B cell (primary cell): ENCODE measurements at regions not wholly inside any gene's neighbourhood (a gene's known extent, or its start where the extent isn't known, plus 50 kb on each side); places are given as distances from the start of the nearest gene placed in this dataset.

Source experiments
- ATAC-seq: fragments of 200-7000 bp; cut with Tn5 transposase; one replicate; pipeline ENCODE4 v1.10.0; 2021; ENCODE audit warnings: low read depth, mild to moderate bottlenecking, moderate number of reproducible peaks, moderate library complexity
- CTCF ChIA-PET: fragments of 350-600 bp; sonication (Branson Sonifier 250); formaldehyde crosslinking; loops from one replicate; lab custom pipeline; 2021; ENCODE audit warnings: antibody characterized with exemption, inconsistent platforms; lab: Charles Lee
- POLR2A ChIA-PET: fragments of 350-600 bp; sonication (Branson Sonifier 250); formaldehyde crosslinking; loops from one replicate; lab custom pipeline; 2021; ENCODE audit warnings: antibody characterized with exemption; lab: Charles Lee
- DNase-seq: peaks from one replicate; pipeline ENCODE4 v3.0.0; 2013
- H2AFZ ChIP-seq: 2 replicates; pipeline ENCODE4 v1.6.1; 2012; ENCODE audit warnings: mild to moderate bottlenecking, low read depth, low read length; ENCODE audit not compliant: insufficient read depth, poor library complexity, severe bottlenecking
- H3K27ac ChIP-seq, 2 donors: 1 replicate in 1 of 2; 2 replicates in 1 of 2; pipeline ENCODE4 v1.5.1; 2012 to 2013; ENCODE audit warnings: low read length in 2 of 2, mild to moderate bottlenecking in 2 of 2, moderate library complexity in 1 of 2
- H3K27me3 ChIP-seq, 4 experiments: fragments of 200-600 bp in 1 of 4; sonication (generic) in 1 of 4; replicated peaks in 1 of 4; 1 replicate in 2 of 4; 2 replicates in 2 of 4; pipeline versions ENCODE4 v1.6.1 to v1.7.0; 2013 to 2016; ENCODE audit warnings: low read length in 3 of 4, mild to moderate bottlenecking in 2 of 4, mixed read lengths in 1 of 4, moderate library complexity in 1 of 4; ENCODE audit not compliant: insufficient read depth in 4 of 4, control insufficient read depth in 3 of 4; ENCODE audit errors: control extremely low read depth in 1 of 4
- H3K36me3 ChIP-seq, 2 experiments: replicated peaks in 1 of 2; 1 replicate in 1 of 2; 2 replicates in 1 of 2; pipeline versions ENCODE4 v1.6.1 to v1.7.1; 2013; ENCODE audit warnings: low read length in 1 of 2; ENCODE audit not compliant: insufficient read depth in 2 of 2, control insufficient read depth in 1 of 2; ENCODE audit errors: control extremely low read depth in 1 of 2, extremely low read depth in 1 of 2
- H3K4me1 ChIP-seq, 2 donors: fragments of 200-600 bp in 1 of 2; sonication (generic) in 1 of 2; 1 replicate in 1 of 2; 2 replicates in 1 of 2; pipeline versions ENCODE4 v1.5.1 to v1.6.1; 2013 to 2017; ENCODE audit warnings: low read length in 2 of 2; ENCODE audit not compliant: control insufficient read depth in 2 of 2, insufficient read depth in 2 of 2
- H3K4me2 ChIP-seq: replicated peaks from 2 replicates; pipeline ENCODE3; 2012; ENCODE audit warnings: mild to moderate bottlenecking, low read depth, low read length; ENCODE audit not compliant: poor library complexity, severe bottlenecking
- H3K4me3 ChIP-seq, 5 experiments: fragments of 200-600 bp in 1 of 5; sonication (generic) in 1 of 5; 1 replicate in 3 of 5; 2 replicates in 2 of 5; pipeline versions ENCODE4 v1.5.1 to v1.7.0; 2011 to 2016; ENCODE audit warnings: low read length in 4 of 5, mild to moderate bottlenecking in 4 of 5, low read depth in 2 of 5, control low read depth in 1 of 5, moderate library complexity in 1 of 5; ENCODE audit not compliant: insufficient read depth in 1 of 5; ENCODE audit errors: control extremely low read depth in 1 of 5, extremely low read depth in 1 of 5
- H3K79me2 ChIP-seq: fragments of 200-600 bp; sonication (generic); one replicate; pipeline ENCODE4 v1.6.0; 2016; ENCODE audit warnings: low read length; ENCODE audit not compliant: control insufficient read depth, insufficient read depth
- H3K9ac ChIP-seq: fragments of 200-600 bp; sonication (generic); 2 replicates; pipeline ENCODE4 v1.6.1; 2017; ENCODE audit warnings: mild to moderate bottlenecking, low read length, moderate library complexity
- H3K9me3 ChIP-seq, 3 donors: one replicate each; pipeline versions ENCODE4 v1.6.1 to v1.7.1; 2013; ENCODE audit warnings: low read length in 2 of 3; ENCODE audit not compliant: control insufficient read depth in 2 of 3, insufficient read depth in 1 of 3; ENCODE audit errors: control extremely low read depth in 1 of 3
- H4K20me1 ChIP-seq: 2 replicates; pipeline ENCODE4 v1.6.0; 2012; ENCODE audit warnings: mild to moderate bottlenecking, low read length; ENCODE audit not compliant: insufficient read depth, control insufficient read depth, poor library complexity, severe bottlenecking
- H3K27ac Mint-ChIP-seq: one replicate; pipeline ENCODE4 v1.8.0; 2021; ENCODE audit warnings: mixed read lengths
- H3K27me3 Mint-ChIP-seq: one replicate; pipeline ENCODE4 v1.8.0; 2021; ENCODE audit warnings: mixed read lengths
- H3K4me1 Mint-ChIP-seq: one replicate; pipeline ENCODE4 v1.8.0; 2021; ENCODE audit warnings: mixed read lengths
- H3K4me3 Mint-ChIP-seq: one replicate; pipeline ENCODE4 v1.8.0; 2021; ENCODE audit warnings: mixed read lengths
- H3K9me3 Mint-ChIP-seq: one replicate; pipeline ENCODE4 v1.8.0; 2022; ENCODE audit warnings: mixed read lengths; ENCODE audit not compliant: insufficient read depth
- CTCF ChIP-seq: fragments of 200-600 bp; IDR thresholded peaks from one replicate; pipeline ENCODE4 v1.8.0; 2022; ENCODE audit warnings: antibody characterized with exemption, mild to moderate bottlenecking
- EZH2 ChIP-seq: IDR thresholded peaks from 2 replicates; pipeline ENCODE4 v1.6.1; 2012; ENCODE audit warnings: borderline replicate concordance, low read depth, mild to moderate bottlenecking, moderate library complexity, low read length; ENCODE audit not compliant: insufficient read depth, poor library complexity, severe bottlenecking
- WGBS: methylation state at CpG from one replicate; pipeline ENCODE4 v1.1.5; 2013; ENCODE audit warnings: missing lambda C conversion rate; ENCODE audit not compliant: insufficient coverage; 5-methylcytosine and 5-hydroxymethylcytosine counted together
- intact Hi-C: fragments of 100-400 bp; cut with micrococcal nuclease; formaldehyde crosslinking; loops from one replicate; pipeline ENCODE4 v1.10.0; 2022

- TF ChIP-seq EZH2 = no peak
- peaks cover 25% of the 10 kb centered on the region for H3K27me3 Mint-ChIP-seq
- ChIA-PET POLR2A (no interaction called here), CTCF (interaction anchor here (0.8 kb wide), 1 partner anchor 8 kb away, joined by 3 read pairs; no protein-coding TSS in a partner anchor)
- Histone ChIP-seq H3K36me3 (no peaks in the 10 kb centered on the region), H3K4me1 (no peaks in the 10 kb centered on the region), H2AFZ (no peak overlapping the region), H3K27me3 (peaks cover 0 to 3% (median 0%) of the 10 kb centered on the region in 4 experiments), H3K4me2 (no peak overlapping the region), H3K9ac (no peak overlapping the region), H3K79me2 (no peaks in the 10 kb centered on the region), H4K20me1 (no peaks in the 10 kb centered on the region), H3K4me3 (no peak overlapping the region), H3K9me3 (no peaks in the 10 kb centered on the region), H3K27ac (no peak overlapping the region)
- no peaks in the 10 kb centered on the region for H3K4me1 Mint-ChIP-seq
- H3K27ac Mint-ChIP-seq = no peak overlapping the region
- WGBS = 100% methylated on average over 2 of the region's 3 CpGs
- intact Hi-C loops = no loop called here
- ATAC-seq (no peak), DNase-seq (no peak)
- H3K4me3 Mint-ChIP-seq = no peak overlapping the region
- no peaks in the 10 kb centered on the region for H3K9me3 Mint-ChIP-seq
These were observed 68.8 kb downstream of the CYP26A1 start for GRCh38 chr10:93142534-93142933.

GRCh38 chr10:93143281-93143680 lies 69.6 kb downstream of the CYP26A1 start:
- Histone ChIP-seq H3K9ac (no peak overlapping the region), H3K9me3 (no peaks in the 10 kb centered on the region), H3K4me1 (no peaks in the 10 kb centered on the region), H3K36me3 (no peaks in the 10 kb centered on the region), H4K20me1 (no peaks in the 10 kb centered on the region), H3K27me3 (peaks cover 0 to 4% (median 0%) of the 10 kb centered on the region in 4 experiments), H3K79me2 (no peaks in the 10 kb centered on the region), H3K4me3 (no peak overlapping the region), H3K27ac (no peak overlapping the region), H2AFZ (no peak overlapping the region), H3K4me2 (no peak overlapping the region)
- Mint-ChIP-seq H3K4me3 (no peak overlapping the region), H3K4me1 (no peaks in the 10 kb centered on the region), H3K27ac (no peak overlapping the region), H3K9me3 (no peaks in the 10 kb centered on the region), H3K27me3 (peaks cover 26% of the 10 kb centered on the region)
- ATAC-seq (no peak), DNase-seq (no peak)
- WGBS = no CpG with 5 or more reads among the region's 1 CpG
- TF ChIP-seq EZH2 (no peak), CTCF (no peak)
- CTCF ChIA-PET = interaction anchor here (0.8 kb wide), 1 partner anchor 8 kb away, joined by 3 read pairs; no protein-coding TSS in a partner anchor
- intact Hi-C loops = no loop called here
- POLR2A ChIA-PET = no interaction called here
